ENCODE measurements at regions not wholly inside any gene's neighbourhood (a gene's known extent, or its start where the extent isn't known, plus 50 kb on each side); places are given as distances from the start of the nearest gene placed in this dataset.

DNA sequence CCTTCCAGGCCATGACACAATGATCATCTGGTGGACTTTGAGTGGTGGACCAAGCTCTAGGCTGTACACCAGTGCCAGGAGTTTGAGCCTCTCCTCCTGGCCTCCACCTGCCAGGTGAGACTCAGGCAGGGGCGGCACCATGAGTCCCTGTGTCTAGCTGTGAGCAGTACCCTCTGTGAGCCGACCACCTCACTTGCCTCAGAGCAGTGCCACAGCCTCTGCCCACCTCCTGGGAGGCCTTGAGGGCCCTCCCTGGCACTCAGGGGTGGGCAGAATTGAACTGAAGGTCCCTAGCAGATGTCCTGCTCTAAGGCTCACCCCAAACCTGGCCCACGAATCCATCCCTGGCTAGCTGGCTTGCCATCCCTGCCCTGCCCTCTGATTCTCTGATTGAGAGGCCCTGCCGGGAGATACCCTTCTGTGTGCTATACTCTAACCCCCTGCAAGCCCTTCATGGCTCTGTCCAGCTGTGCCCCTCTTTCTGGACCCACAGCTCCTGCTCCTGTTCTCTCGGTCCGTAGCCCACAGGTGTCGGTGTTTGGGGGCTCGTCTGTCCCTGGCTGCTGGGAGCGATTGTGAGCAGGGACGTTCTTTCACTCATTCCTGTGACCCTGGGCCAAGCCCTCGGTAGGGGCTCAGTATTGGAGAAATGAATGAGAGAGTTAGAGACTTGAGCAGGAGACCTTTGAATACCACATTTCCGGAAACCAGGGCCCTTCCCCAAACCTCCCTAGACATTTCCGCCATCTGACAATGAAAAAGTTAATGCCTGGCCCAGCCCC is 70.0 kb downstream of the INHBB start:
- H3K27me3 ChIP-seq (ENCODE audit: control insufficient read depth in 2 of 2, insufficient read depth in 2 of 2, low read length in 2 of 2) = peaks cover 0 to 19% of the 10 kb centered on the region in 2 experiments; a peak in 3 of 5 replicates
- H3K27ac ChIP-seq (ENCODE audit: extremely low read depth, low read depth, low read length) = no peak overlapping the region
- no peak for DNase-seq (ENCODE audit: extremely low read depth in 1 of 4, low spot score in 3 of 4)
- H3K36me3 ChIP-seq (ENCODE audit: control insufficient read depth, insufficient read depth, low read length) = no peaks in the 10 kb centered on the region
- TF ChIP-seq CHCHD3 (CRISPR knock-in tag; IDR thresholded peaks at IDR 0.05) (no peak), NR4A1 (CRISPR knock-in tag; IDR thresholded peaks at IDR 0.05) (no peak), NR4A1 (tag; IDR thresholded peaks at IDR 0.05) (no peak), ZNF431 (CRISPR knock-in tag; IDR thresholded peaks at IDR 0.05) (no peak), ZNF224 (CRISPR knock-in tag; IDR thresholded peaks at IDR 0.05) (no peak), PHB2 (IDR thresholded peaks at IDR 0.05; ENCODE audit: low read depth) (no peak), OTX1 (CRISPR knock-in tag; IDR thresholded peaks at IDR 0.05) (no peak), FOXP1 (CRISPR knock-in tag; IDR thresholded peaks at IDR 0.05) (no peak), CBX3 (IDR thresholded peaks at IDR 0.05; ENCODE audit: borderline replicate concordance in 1 of 2, low read length in 2 of 2) (no peak), ZNF324 (CRISPR knock-in tag; IDR thresholded peaks at IDR 0.05) (no peak), MEF2A (IDR thresholded peaks at IDR 0.05; ENCODE audit: control insufficient read depth, low read depth, low read length) (no peak), CHD2 (IDR thresholded peaks at IDR 0.05; ENCODE audit: low read depth, low read length) (no peak)
- WGBS (ENCODE audit: insufficient coverage, low coverage, missing lambda C conversion rate) = under 1% methylated on average over 12 of the region's 13 CpGs
- no peaks in the 10 kb centered on the region for H3K9me1 ChIP-seq (ENCODE audit: control insufficient read depth, insufficient read depth, low read length)
- H4K20me1 ChIP-seq (replicated peaks; ENCODE audit: control insufficient read depth, insufficient read depth, low read length) = no peaks in the 10 kb centered on the region
- H3K9me3 ChIP-seq (replicated peaks; ENCODE audit: control insufficient read depth, insufficient read depth, low read depth, low read length) = no peaks in the 10 kb centered on the region
- no peak overlapping the region for H3K4me3 ChIP-seq
- no TSS peak for BruUV-seq (replicated peaks)
- ChIA-PET POLR2A (interaction anchor here (0.6 kb wide), 1 partner anchor 31 kb away, joined by 3 read pairs; no protein-coding TSS in a partner anchor), CTCF (ENCODE audit: low intra/inter-chr PET ratio) (no interaction called here)
- FAIRE-seq = no peak
- no peaks in the 10 kb centered on the region for H3K79me2 ChIP-seq (ENCODE audit: control insufficient read depth, insufficient read depth, low read length)
- peak overlapping the region in 1 of 2 experiments; percentile 7; a peak in 1 of 4 replicates for H3K9ac ChIP-seq (ENCODE audit: insufficient read depth in 1 of 2, low read depth in 2 of 2, low read length in 2 of 2)
- intact Hi-C loops (cut with micrococcal nuclease) = no loop called here
- no peak for ATAC-seq
- no peaks in the 10 kb centered on the region for H3K4me1 ChIP-seq (replicated peaks in 1 of 2; ENCODE audit: control insufficient read depth in 2 of 2, insufficient read depth in 2 of 2, low read length in 2 of 2)
- no peak overlapping the region for H2AFZ ChIP-seq (ENCODE audit: low read depth, low read length)
- in situ Hi-C loops (cut with MboI) = no loop called here
- no peak overlapping the region for H3K4me2 ChIP-seq (ENCODE audit: insufficient read depth, low read length)
